Fibroblast of skin of abdomen (primary cell): ENCODE measurements at regions not wholly inside any gene's neighbourhood (a gene's known extent, or its start where the extent isn't known, plus 50 kb on each side); places are given as distances from the start of the nearest gene placed in this dataset.
"Not testable (repeated sequence)": the region's sequence is repeated elsewhere in the genome, so short reads cannot be mapped to it uniquely, and the experiment has no call there.

Experiments used
- DNase-seq: peaks from one replicate; pipeline ENCODE4 v3.0.0-alpha.2; 2013

- DNase-seq: peak; percentile 66
These were observed 493.4 kb downstream of the TNS3 start for GRCh38 chr7:47088329-47089067.

DNA sequence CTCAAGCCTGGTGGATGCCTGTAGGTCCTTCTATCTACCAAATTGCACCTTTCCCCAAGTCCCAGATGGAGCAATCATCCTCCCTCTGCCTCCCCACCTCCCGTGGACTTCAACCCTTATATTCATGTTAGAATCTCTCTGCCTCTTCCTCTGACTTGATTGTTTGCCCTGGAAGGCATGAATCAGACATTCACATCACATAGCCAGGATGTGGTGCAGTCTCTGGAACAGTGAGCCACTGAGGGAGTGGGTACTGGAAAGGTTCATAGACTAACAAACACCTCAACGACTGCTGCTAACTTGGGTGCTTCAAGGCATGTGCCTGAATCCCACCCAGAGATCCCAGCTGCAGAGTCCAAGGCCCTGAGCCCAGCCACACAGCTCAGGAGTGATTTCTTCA is 494.0 kb downstream of the TNS3 start:
- peak; percentile 28 for DNase-seq

DNA sequence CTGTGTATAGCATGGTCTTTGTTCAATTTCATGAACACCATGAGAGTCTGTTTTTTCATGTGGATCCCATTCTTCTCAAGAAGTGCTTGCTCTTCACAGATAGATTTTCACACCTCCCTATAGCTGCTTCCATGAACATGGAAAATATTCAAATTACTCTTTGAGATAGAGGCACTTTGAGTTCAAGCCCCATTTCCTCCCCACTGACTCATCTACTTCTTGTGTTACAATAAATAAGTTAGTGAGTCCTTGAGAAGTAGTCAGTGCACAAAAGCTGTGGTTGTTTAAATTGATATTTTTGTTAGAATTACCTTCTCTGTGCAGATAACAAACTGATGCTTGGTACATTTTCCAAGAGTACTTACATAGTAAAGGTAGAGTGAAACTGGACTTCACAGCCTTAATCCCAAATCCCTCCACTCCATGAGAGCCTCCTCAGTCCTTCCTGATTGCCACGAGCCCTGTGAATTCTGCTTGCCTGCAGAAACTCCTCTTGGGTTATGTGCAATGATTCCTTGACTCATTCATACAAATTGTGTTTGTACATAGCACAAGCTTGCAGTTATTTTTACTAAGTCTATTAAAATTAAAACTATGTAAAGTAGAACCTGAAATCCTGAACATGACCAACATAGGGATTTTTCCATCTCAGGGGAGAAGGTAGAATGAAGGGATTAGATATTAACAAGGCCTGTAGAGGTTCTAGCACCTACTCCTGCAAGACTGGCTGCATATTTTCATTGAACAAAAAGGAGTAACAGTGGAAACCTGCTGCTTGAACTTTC is 496.2 kb downstream of the TNS3 start:
- no peak for DNase-seq

- DNase-seq: no peak
These were observed 498.2 kb downstream of the TNS3 start for GRCh38 chr7:47083476-47084250.

- peak; percentile 18 for DNase-seq
These were observed 501.1 kb downstream of the TNS3 start for GRCh38 chr7:47080816-47081215.

DNA sequence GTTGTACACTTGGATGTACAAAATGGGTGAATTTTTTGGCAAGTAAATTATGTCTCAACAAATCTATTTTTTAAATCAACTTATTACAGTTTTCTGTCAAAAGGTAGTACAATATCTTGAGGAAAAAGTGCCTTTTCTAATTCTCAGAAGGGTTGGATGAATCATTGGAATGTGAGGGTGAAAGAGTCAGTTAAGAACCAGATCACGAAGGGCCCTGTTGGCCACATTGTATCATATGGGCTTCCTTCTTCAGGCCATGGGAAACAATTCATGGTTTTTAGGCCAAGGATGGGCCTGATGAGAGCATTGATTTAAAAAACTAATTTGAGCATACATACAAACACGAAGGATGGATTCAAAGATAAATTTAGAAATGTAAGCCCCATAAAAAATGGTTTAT is 503.7 kb downstream of the TNS3 start:
- peak; percentile 17 for DNase-seq

GRCh38 chr7:47074702-47075153 is 507.2 kb downstream of the TNS3 start:
- DNase-seq: no peak

DNA sequence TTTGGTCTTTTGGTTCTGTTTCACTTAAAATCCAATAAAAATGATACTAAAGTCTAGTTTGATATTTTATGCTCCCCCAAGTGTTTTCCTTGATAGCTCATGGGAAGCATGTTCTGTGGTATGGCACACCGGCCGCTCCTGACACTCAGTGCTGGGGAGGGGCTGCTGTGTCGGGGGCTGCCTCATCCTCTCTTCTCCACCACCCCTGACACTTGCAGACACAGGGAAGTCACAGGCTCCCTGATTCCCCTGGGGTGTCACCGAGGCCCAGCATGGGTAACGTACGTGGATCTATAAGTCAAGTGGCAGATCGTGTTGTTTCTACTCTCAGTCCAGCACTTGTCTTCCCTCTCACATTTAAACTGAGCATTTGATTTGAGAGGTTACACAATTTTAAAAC is 508.6 kb downstream of the TNS3 start:
- DNase-seq: no peak

DNA sequence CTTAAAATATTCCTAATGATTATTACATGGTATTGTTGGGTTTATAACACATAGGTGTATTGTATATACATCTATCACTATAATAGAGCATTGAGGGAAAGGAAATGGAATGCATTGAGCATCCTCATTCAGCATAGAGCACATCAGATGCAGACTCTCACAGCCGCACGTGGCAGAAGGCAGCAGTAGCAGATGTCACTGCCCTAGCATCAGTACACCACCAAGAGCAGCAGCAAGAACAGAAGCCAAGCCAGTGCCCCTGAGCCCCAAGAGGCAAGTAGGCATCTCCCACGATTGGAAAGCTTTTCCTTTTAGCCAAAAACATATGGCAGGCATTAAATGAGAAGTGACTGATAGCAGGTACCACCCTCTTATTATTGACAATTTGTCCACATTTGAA is 510.0 kb downstream of the TNS3 start:
- no peak for DNase-seq

DNA sequence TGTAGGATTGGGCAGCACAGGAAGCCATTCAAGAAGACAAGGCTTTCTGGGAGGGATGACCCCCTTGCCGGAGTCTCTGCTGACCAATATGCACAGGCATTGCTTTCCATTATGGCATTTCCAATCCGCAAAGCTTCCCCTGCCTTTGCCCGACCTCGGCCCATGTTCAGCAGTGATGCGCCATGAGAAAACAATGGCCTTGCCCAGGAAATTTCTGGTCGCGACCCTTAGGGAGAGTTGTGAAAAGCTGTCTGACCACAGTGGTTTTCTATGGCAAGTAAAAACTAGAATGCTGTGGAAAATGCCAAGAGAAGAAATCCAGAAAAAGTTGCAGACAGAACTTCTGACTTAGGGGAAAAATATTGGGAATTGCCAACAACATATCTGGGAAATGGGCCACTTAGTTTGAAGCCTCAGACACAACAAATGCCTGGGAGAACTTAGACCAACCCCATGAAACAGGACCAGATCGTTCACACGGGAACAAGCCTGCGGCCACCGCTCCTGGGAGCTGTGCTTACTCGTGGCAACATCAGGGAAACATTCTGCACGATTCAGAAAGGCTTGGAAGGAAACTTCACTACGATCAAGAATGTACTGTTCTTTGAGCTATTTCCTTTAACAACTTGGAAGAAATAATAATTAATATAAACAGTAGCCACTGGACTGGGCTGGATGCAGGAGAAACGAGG is 512.4 kb downstream of the TNS3 start:
- DNase-seq: no peak

DNA sequence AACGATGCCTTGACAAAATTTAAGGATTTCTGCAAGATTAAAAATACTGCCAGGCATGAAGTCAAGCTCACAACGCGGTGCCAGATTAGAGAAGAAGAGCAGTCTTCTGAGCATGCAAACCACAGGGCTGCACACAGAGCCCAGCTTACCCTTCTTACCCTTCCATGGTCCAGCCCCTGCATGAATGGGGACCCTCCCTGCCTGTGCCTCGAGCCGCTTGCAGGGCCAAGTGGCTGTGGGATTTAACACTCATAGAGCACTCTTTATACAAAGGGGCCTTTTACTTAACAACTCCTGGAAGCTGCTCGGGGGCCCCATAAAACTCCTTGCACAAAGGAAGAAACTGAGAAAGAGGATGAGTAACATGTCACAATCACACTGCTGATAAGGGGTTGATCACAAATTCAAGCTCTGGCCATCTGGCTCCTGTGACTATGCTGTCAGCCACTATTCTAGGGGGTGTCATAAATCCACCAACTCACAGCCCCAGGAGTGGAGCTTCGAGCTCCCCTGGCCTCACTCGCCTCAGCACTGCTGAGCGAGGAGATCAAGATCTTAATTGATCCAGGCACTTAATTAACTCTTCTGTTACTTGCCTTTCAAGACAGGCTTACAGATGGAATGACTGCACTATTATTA is 514.8 kb downstream of the TNS3 start:
- no peak for DNase-seq

GRCh38 chr7:47056731-47057130 is 525.2 kb downstream of the TNS3 start:
- DNase-seq: no peak

DNA sequence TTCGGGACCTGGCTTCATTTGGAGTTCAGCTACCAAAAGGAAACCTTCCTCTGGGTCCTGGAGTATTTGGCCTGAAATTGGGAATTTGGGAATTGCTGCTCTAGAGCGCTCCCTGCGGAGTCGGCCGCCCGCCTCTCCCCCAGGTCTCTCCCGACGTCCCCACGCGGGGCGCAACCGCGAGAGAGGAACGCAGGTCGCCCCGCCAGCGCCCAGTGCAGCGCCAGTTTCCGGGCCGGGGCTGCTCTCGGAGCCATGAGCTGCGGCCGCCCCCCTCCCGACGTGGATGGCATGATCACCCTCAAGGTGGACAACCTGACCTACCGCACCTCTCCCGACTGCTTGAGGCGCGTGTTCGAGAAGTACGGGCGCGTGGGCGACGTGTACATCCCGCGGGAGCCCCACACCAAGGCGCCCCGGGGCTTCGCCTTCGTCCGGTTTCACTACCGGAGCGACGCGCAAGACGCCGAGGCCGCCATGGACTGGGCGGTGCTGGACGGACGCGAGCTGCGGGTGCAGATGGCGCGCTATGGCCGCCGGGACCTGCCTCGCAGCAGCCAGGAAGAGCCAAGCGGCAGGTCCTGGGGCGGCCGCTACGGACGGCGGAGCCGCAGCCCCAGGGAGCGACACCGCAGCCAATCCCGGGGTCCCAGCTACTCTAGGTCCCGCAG is 529.2 kb downstream of the TNS3 start:
- DNase-seq: not testable (repeated sequence)

- DNase-seq: no peak
These were observed 532.6 kb downstream of the TNS3 start for GRCh38 chr7:47049234-47049774.

- peak; percentile 20 for DNase-seq
These were observed 534.5 kb downstream of the TNS3 start for GRCh38 chr7:47047384-47047783.

GRCh38 chr7:47046949-47047348 is 535.0 kb downstream of the TNS3 start:
- DNase-seq: no peak

DNA sequence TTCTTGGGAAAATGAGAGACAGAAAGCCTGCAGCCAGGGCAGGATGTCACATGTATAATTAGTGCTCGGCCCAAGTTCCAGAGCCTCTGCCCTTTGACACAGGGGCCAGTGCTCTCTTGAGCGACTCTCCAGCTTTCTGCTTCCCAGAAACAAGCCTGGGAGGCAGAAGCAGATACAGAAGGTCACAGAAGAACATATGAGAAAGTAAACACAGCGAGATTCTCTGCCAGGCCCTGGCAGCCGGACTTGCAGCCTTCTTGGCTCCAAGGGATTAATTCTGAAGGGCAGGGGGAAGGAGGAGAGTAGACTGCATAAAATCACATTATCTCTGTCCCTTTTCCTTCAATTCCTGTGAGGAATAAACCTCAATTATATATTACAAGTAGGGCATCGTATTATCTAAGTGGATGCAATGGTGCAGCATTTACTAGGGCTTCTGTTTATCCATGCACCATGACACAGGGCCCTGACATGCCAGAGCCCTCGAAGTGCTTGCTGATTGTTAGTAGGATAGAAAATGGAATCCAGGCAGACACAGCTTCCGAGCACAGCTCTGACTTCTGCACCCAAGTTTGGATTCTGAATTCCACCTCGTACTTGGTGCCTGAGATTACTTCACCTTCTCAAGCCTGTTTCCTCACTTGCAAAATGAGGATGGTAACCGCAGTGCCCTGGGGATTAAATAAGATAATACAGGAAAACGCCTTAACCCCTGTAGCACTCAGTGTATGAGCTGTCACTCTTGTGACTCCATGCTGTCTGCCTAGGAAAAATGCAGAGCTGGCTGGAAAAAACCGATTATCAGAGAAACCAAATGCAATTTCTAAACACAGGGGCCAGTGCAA is 536.5 kb downstream of the TNS3 start:
- DNase-seq: peak; percentile 28

- no peak for DNase-seq
These were observed 537.3 kb downstream of the TNS3 start for GRCh38 chr7:47044625-47045024.

GRCh38 chr7:47043304-47043703 is 538.6 kb downstream of the TNS3 start:
- no peak for DNase-seq

- no peak for DNase-seq
These were observed 539.2 kb downstream of the TNS3 start for GRCh38 chr7:47042669-47043068.
